Lower lobe of right lung (tissue), 2 donors: ENCODE measurements at regions not wholly inside any gene's neighbourhood (a gene's known extent, or its start where the extent isn't known, plus 50 kb on each side); places are given as distances from the start of the nearest gene placed in this dataset.

Source experiments
- ATAC-seq, 2 donors: fragments of 200-7000 bp; cut with Tn5 transposase; one replicate each; pipeline ENCODE4 v1.9.1; 2020 to 2022; ENCODE audit warnings: mild to moderate bottlenecking in 2 of 2, moderate library complexity in 2 of 2
- DNase-seq: peaks from one replicate; pipeline ENCODE4 v3.0.0-alpha.2; 2020
- H3K27ac ChIP-seq: fragments of 200-600 bp; one replicate; pipeline ENCODE4 v1.8.0; 2022
- H3K27me3 ChIP-seq: fragments of 200-600 bp; one replicate; pipeline ENCODE4 v1.8.0; 2022; ENCODE audit warnings: low read depth
- H3K36me3 ChIP-seq: fragments of 200-600 bp; one replicate; pipeline ENCODE4 v1.8.0; 2022; ENCODE audit warnings: mild to moderate bottlenecking
- H3K4me1 ChIP-seq: fragments of 200-600 bp; one replicate; pipeline ENCODE4 v1.8.0; 2022
- H3K4me3 ChIP-seq: fragments of 200-600 bp; one replicate; pipeline ENCODE4 v1.8.0; 2022; ENCODE audit warnings: mild to moderate bottlenecking
- H3K9me3 ChIP-seq: fragments of 200-600 bp; one replicate; pipeline ENCODE4 v1.8.0; 2022
- CTCF ChIP-seq: fragments of 200-600 bp; IDR thresholded peaks from one replicate; pipeline ENCODE4 v1.8.0; 2022; ENCODE audit warnings: antibody characterized with exemption, mild to moderate bottlenecking
- intact Hi-C: fragments of 100-400 bp; cut with DNase I; formaldehyde crosslinking; loops from one replicate; pipeline ENCODE4 v1.11.0; 2022
- donor health status: DM: no; HTN: yes; CAD: no; lungs with severe emphysema.

- no peaks in the 10 kb centered on the region for H3K4me1 ChIP-seq
- H3K27me3 ChIP-seq = no peaks in the 10 kb centered on the region
- DNase-seq = no peak
- H3K27ac ChIP-seq = no peak overlapping the region
- no peaks in the 10 kb centered on the region for H3K36me3 ChIP-seq
- no peak for ATAC-seq
- TF ChIP-seq CTCF = no peak
- intact Hi-C loops = no loop called here
- H3K9me3 ChIP-seq = no peaks in the 10 kb centered on the region
- H3K4me3 ChIP-seq = no peak overlapping the region
These were observed 142.0 kb upstream of the SOX4 start for GRCh38 chr6:21451546-21452013.

GRCh38 chr6:21454262-21454661 lies 139.3 kb upstream of the SOX4 start:
- Histone ChIP-seq H3K27me3 (no peaks in the 10 kb centered on the region), H3K27ac (no peak overlapping the region), H3K9me3 (no peaks in the 10 kb centered on the region), H3K4me1 (no peaks in the 10 kb centered on the region), H3K36me3 (no peaks in the 10 kb centered on the region), H3K4me3 (no peak overlapping the region)
- DNase-seq = no peak
- no peak for TF ChIP-seq CTCF
- ATAC-seq = no peak
- intact Hi-C loops = no loop called here

GRCh38 chr6:21455071-21455470 lies 138.5 kb upstream of the SOX4 start:
- Histone ChIP-seq H3K4me1 (no peaks in the 10 kb centered on the region), H3K9me3 (no peaks in the 10 kb centered on the region), H3K27ac (no peak overlapping the region), H3K36me3 (no peaks in the 10 kb centered on the region), H3K27me3 (no peaks in the 10 kb centered on the region), H3K4me3 (no peak overlapping the region)
- DNase-seq = no peak
- no peak for ATAC-seq
- intact Hi-C loops = no loop called here
- TF ChIP-seq CTCF = no peak

- H3K4me1 ChIP-seq = no peaks in the 10 kb centered on the region
- H3K36me3 ChIP-seq = no peaks in the 10 kb centered on the region
- DNase-seq = no peak
- H3K9me3 ChIP-seq = no peaks in the 10 kb centered on the region
- intact Hi-C loops = no loop called here
- no peak overlapping the region for H3K27ac ChIP-seq
- H3K4me3 ChIP-seq = no peak overlapping the region
- ATAC-seq = no peak
- no peaks in the 10 kb centered on the region for H3K27me3 ChIP-seq
- no peak for TF ChIP-seq CTCF
These were observed 135.9 kb upstream of the SOX4 start for GRCh38 chr6:21457647-21458046.

- H3K4me3 ChIP-seq = no peak overlapping the region
- H3K27ac ChIP-seq = no peak overlapping the region
- H3K9me3 ChIP-seq = no peaks in the 10 kb centered on the region
- H3K27me3 ChIP-seq = no peaks in the 10 kb centered on the region
- TF ChIP-seq CTCF = no peak
- DNase-seq (no peak), ATAC-seq (no peak)
- H3K4me1 ChIP-seq = no peaks in the 10 kb centered on the region
- intact Hi-C loops = no loop called here
- H3K36me3 ChIP-seq = no peaks in the 10 kb centered on the region
These were observed 133.9 kb upstream of the SOX4 start for GRCh38 chr6:21459641-21460040.
